ENCODE measurements at regions not wholly inside any gene's neighbourhood (a gene's known extent, or its start where the extent isn't known, plus 50 kb on each side); places are given as distances from the start of the nearest gene placed in this dataset.

- Mint-ChIP-seq H3K27me3 (ENCODE audit: low read depth in 2 of 2) (no peaks in the 10 kb centered on the region), H3K4me3 (no peak overlapping the region), H3K9me3 (peaks cover 2 to 9% of the 10 kb centered on the region in 2 donors), H3K4me1 (no peaks in the 10 kb centered on the region), H3K27ac (no peak overlapping the region), H3K36me3 (no peaks in the 10 kb centered on the region)
- intact Hi-C loops (cut with micrococcal nuclease) = no loop called here
- DNase-seq (no peak), ATAC-seq (no peak)
- Histone ChIP-seq H3K27ac (ENCODE audit: low read length) (no peak overlapping the region), H3K4me1 (ENCODE audit: control insufficient read depth, insufficient read depth, low read length) (no peaks in the 10 kb centered on the region), H3K4me3 (ENCODE audit: low read length) (no peak overlapping the region), H3K36me3 (ENCODE audit: control insufficient read depth, insufficient read depth, low read length) (no peaks in the 10 kb centered on the region), H3K27me3 (ENCODE audit: control insufficient read depth, insufficient read depth, low read length) (no peaks in the 10 kb centered on the region), H3K9me3 (ENCODE audit: control insufficient read depth, insufficient read depth, low read length) (no peaks in the 10 kb centered on the region)
- TF ChIP-seq CTCF (IDR thresholded peaks at IDR 0.05) = no peak
Observed at GRCh38 chr7:41142904-41143473, 559.9 kb downstream of the INHBA start.

GRCh38 chr7:41139789-41140188, 563.1 kb downstream of the INHBA start:
- ATAC-seq (no peak), DNase-seq (no peak)
- Histone ChIP-seq H3K27ac (ENCODE audit: low read length) (no peak overlapping the region), H3K4me1 (ENCODE audit: control insufficient read depth, insufficient read depth, low read length) (no peaks in the 10 kb centered on the region), H3K27me3 (ENCODE audit: control insufficient read depth, insufficient read depth, low read length) (no peaks in the 10 kb centered on the region), H3K9me3 (ENCODE audit: control insufficient read depth, insufficient read depth, low read length) (peaks cover 3% of the 10 kb centered on the region), H3K36me3 (ENCODE audit: control insufficient read depth, insufficient read depth, low read length) (no peaks in the 10 kb centered on the region), H3K4me3 (ENCODE audit: low read length) (no peak overlapping the region)
- Mint-ChIP-seq H3K27ac (no peak overlapping the region), H3K36me3 (no peaks in the 10 kb centered on the region), H3K4me1 (no peaks in the 10 kb centered on the region), H3K9me3 (peaks cover 2 to 8% of the 10 kb centered on the region in 2 donors), H3K27me3 (ENCODE audit: low read depth in 2 of 2) (no peaks in the 10 kb centered on the region), H3K4me3 (no peak overlapping the region)
- intact Hi-C loops (cut with micrococcal nuclease) = no loop called here
- 97% methylated on average over 5 of the region's 5 CpGs for WGBS (ENCODE audit: insufficient coverage)
- TF ChIP-seq CTCF (IDR thresholded peaks at IDR 0.05) = no peak

DNA sequence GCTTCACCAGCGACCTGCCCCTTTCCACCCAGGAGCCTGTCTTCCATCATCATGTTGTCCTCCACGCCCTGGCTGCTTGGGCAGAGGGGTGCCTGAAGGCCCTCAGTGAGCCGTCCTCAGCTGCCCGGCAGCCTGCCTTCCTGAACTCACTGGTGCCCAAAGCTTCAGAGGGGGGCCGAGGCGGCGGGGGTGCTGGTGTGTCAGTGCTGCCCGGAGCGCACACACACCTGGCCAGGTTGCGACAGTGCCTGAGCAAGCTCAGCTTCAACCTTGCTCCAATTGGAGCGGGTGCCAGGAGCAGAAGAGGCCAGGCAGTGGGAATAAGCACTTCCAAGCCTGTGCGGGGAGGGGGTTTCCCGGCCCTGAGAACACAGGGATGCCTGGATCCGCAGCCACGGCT, 566.3 kb downstream of the INHBA start:
- WGBS (ENCODE audit: insufficient coverage) = 92% methylated on average over 15 of the region's 15 CpGs
- Mint-ChIP-seq H3K36me3 (no peaks in the 10 kb centered on the region), H3K4me1 (no peaks in the 10 kb centered on the region), H3K27ac (no peak overlapping the region), H3K4me3 (no peak overlapping the region), H3K27me3 (ENCODE audit: low read depth in 2 of 2) (no peaks in the 10 kb centered on the region), H3K9me3 (peaks cover 2 to 8% of the 10 kb centered on the region in 2 donors)
- Histone ChIP-seq H3K36me3 (ENCODE audit: control insufficient read depth, insufficient read depth, low read length) (no peaks in the 10 kb centered on the region), H3K9me3 (ENCODE audit: control insufficient read depth, insufficient read depth, low read length) (peaks cover 3% of the 10 kb centered on the region), H3K4me3 (ENCODE audit: low read length) (no peak overlapping the region), H3K27me3 (ENCODE audit: control insufficient read depth, insufficient read depth, low read length) (no peaks in the 10 kb centered on the region), H3K4me1 (ENCODE audit: control insufficient read depth, insufficient read depth, low read length) (no peaks in the 10 kb centered on the region), H3K27ac (ENCODE audit: low read length) (no peak overlapping the region)
- no peak for TF ChIP-seq CTCF (IDR thresholded peaks at IDR 0.05)
- DNase-seq (no peak), ATAC-seq (no peak)
- intact Hi-C loops (cut with micrococcal nuclease) = no loop called here

GRCh38 chr7:41135511-41135910, 567.4 kb downstream of the INHBA start:
- Histone ChIP-seq H3K36me3 (ENCODE audit: control insufficient read depth, insufficient read depth, low read length) (no peaks in the 10 kb centered on the region), H3K27ac (ENCODE audit: low read length) (no peak overlapping the region), H3K4me1 (ENCODE audit: control insufficient read depth, insufficient read depth, low read length) (no peaks in the 10 kb centered on the region), H3K27me3 (ENCODE audit: control insufficient read depth, insufficient read depth, low read length) (no peaks in the 10 kb centered on the region), H3K9me3 (ENCODE audit: control insufficient read depth, insufficient read depth, low read length) (peaks cover 3% of the 10 kb centered on the region), H3K4me3 (ENCODE audit: low read length) (no peak overlapping the region)
- TF ChIP-seq CTCF (IDR thresholded peaks at IDR 0.05) = no peak
- Mint-ChIP-seq H3K9me3 (peaks cover 2 to 6% of the 10 kb centered on the region in 2 donors), H3K27me3 (ENCODE audit: low read depth in 2 of 2) (no peaks in the 10 kb centered on the region), H3K4me1 (no peaks in the 10 kb centered on the region), H3K4me3 (no peak overlapping the region), H3K27ac (no peak overlapping the region), H3K36me3 (no peaks in the 10 kb centered on the region)
- DNase-seq (no peak), ATAC-seq (no peak)
- 93% methylated on average over 6 of the region's 6 CpGs for WGBS (ENCODE audit: insufficient coverage)
- intact Hi-C loops (cut with micrococcal nuclease) = no loop called here

All from natural killer cell (primary cell).